Natural killer cell (primary cell): ENCODE measurements at regions not wholly inside any gene's neighbourhood (a gene's known extent, or its start where the extent isn't known, plus 50 kb on each side); places are given as distances from the start of the nearest gene placed in this dataset.

Source experiments
- ATAC-seq, 3 donors: fragments of 150-1000 bp in 2 of 3; fragments of 200-7000 bp in 1 of 3; cut with Tn5 transposase; 1 replicate in 1 of 3; 2 replicates in 2 of 3; pipeline ENCODE4 v1.10.0; 2021; ENCODE audit warnings: mild to moderate bottlenecking in 2 of 3, moderate library complexity in 2 of 3
- DNase-seq, 2 donors: peaks; one replicate each; pipeline versions ENCODE4 v3.0.0 to v3.0.0-alpha.2; 2013 to 2021; ENCODE audit warnings: mixed read lengths in 1 of 2
- H3K27ac ChIP-seq: one replicate; pipeline ENCODE4 v1.5.1; 2013; ENCODE audit warnings: mild to moderate bottlenecking, low read length
- H3K27me3 ChIP-seq: one replicate; pipeline ENCODE4 v1.6.1; 2013; ENCODE audit warnings: low read length; ENCODE audit not compliant: control insufficient read depth, insufficient read depth
- H3K36me3 ChIP-seq: one replicate; pipeline ENCODE4 v1.6.1; 2013; ENCODE audit warnings: low read length; ENCODE audit not compliant: control insufficient read depth, insufficient read depth
- H3K4me1 ChIP-seq: one replicate; pipeline ENCODE4 v1.6.1; 2013; ENCODE audit warnings: low read length; ENCODE audit not compliant: control insufficient read depth, insufficient read depth
- H3K4me3 ChIP-seq: one replicate; pipeline ENCODE4 v1.5.1; 2013; ENCODE audit warnings: low read length
- H3K9me3 ChIP-seq: one replicate; pipeline ENCODE4 v1.6.1; 2013; ENCODE audit warnings: low read length; ENCODE audit not compliant: control insufficient read depth, insufficient read depth
- H3K27ac Mint-ChIP-seq, 2 donors: one replicate each; pipeline ENCODE4 v1.8.0; 2022; ENCODE audit warnings: mild to moderate bottlenecking in 2 of 2, mixed read lengths in 2 of 2, moderate library complexity in 1 of 2
- H3K27me3 Mint-ChIP-seq, 2 donors: one replicate each; pipeline ENCODE4 v1.8.0; 2022; ENCODE audit warnings: low read depth in 2 of 2, mixed read lengths in 2 of 2
- H3K36me3 Mint-ChIP-seq: one replicate; pipeline ENCODE4 v1.8.0; 2022; ENCODE audit warnings: mixed read lengths
- H3K4me1 Mint-ChIP-seq, 2 donors: one replicate each; pipeline ENCODE4 v1.8.0; 2022; ENCODE audit warnings: mixed read lengths in 2 of 2
- H3K4me3 Mint-ChIP-seq: one replicate; pipeline ENCODE4 v1.8.0; 2022; ENCODE audit warnings: mild to moderate bottlenecking, moderate library complexity, mixed read lengths
- H3K9me3 Mint-ChIP-seq, 2 donors: one replicate each; pipeline ENCODE4 v1.8.0; 2022; ENCODE audit warnings: mixed read lengths in 2 of 2
- CTCF ChIP-seq: fragments of 200-600 bp; IDR thresholded peaks from one replicate; pipeline ENCODE4 v1.8.0; 2022; ENCODE audit warnings: antibody characterized with exemption
- WGBS: methylation state at CpG from one replicate; pipeline ENCODE4 v1.1.7; 2013; ENCODE audit warnings: missing lambda C conversion rate; ENCODE audit not compliant: insufficient coverage; 5-methylcytosine and 5-hydroxymethylcytosine counted together
- intact Hi-C: fragments of 100-400 bp; cut with micrococcal nuclease; formaldehyde crosslinking; loops from one replicate; pipeline ENCODE4 v1.14.2; 2022

GRCh38 chr13:80665792-80666333, 324.9 kb upstream of the SPRY2 start:
- H3K4me3 Mint-ChIP-seq: peak overlapping the region; percentile 11
- ATAC-seq (no peak), DNase-seq (no peak)

GRCh38 chr13:80664950-80665349, 324.0 kb upstream of the SPRY2 start:
- peak overlapping the region; percentile 11 for H3K4me3 Mint-ChIP-seq
- no peak overlapping the region for H3K4me3 ChIP-seq
- H3K4me1 ChIP-seq: no peaks in the 10 kb centered on the region
- ATAC-seq (no peak), DNase-seq (no peak)
- H3K27me3 Mint-ChIP-seq: peaks cover 0 to 4% of the 10 kb centered on the region in 2 donors
- no peak overlapping the region for H3K27ac ChIP-seq
- intact Hi-C loops: no loop called here
- H3K36me3 Mint-ChIP-seq: peaks cover 11% of the 10 kb centered on the region
- no peaks in the 10 kb centered on the region for H3K9me3 ChIP-seq
- H3K36me3 ChIP-seq: no peaks in the 10 kb centered on the region
- no peak for TF ChIP-seq CTCF
- H3K4me1 Mint-ChIP-seq: peaks cover 13 to 21% of the 10 kb centered on the region in 2 donors
- H3K27me3 ChIP-seq: no peaks in the 10 kb centered on the region
- no peak overlapping the region for H3K27ac Mint-ChIP-seq
- peaks cover 0 to 4% of the 10 kb centered on the region in 2 donors for H3K9me3 Mint-ChIP-seq

More at GRCh38 chr13:80665792-80666333, 324.9 kb upstream of the SPRY2 start:
- intact Hi-C loops: no loop called here
- Mint-ChIP-seq H3K27me3 (peaks cover 0 to 4% of the 10 kb centered on the region in 2 donors), H3K27ac (no peak overlapping the region), H3K36me3 (peaks cover 11% of the 10 kb centered on the region), H3K9me3 (peaks cover 0 to 4% of the 10 kb centered on the region in 2 donors), H3K4me1 (peaks cover 13 to 21% of the 10 kb centered on the region in 2 donors)
- H3K9me3 ChIP-seq: no peaks in the 10 kb centered on the region
- H3K27me3 ChIP-seq: no peaks in the 10 kb centered on the region
- H3K4me3 ChIP-seq: no peak overlapping the region
- no peaks in the 10 kb centered on the region for H3K4me1 ChIP-seq
- no peak overlapping the region for H3K27ac ChIP-seq
- no peak for TF ChIP-seq CTCF
- H3K36me3 ChIP-seq: no peaks in the 10 kb centered on the region
- WGBS: 92% methylated on average over 2 of the region's 3 CpGs

- whole genome bisulfite sequencing: no CpG with 5 or more reads among the region's 1 CpG
- H3K27ac Mint-ChIP-seq: no peak overlapping the region
- H3K9me3 ChIP-seq: no peaks in the 10 kb centered on the region
- H3K36me3 Mint-ChIP-seq: peaks cover 11% of the 10 kb centered on the region
- no peaks in the 10 kb centered on the region for H3K27me3 ChIP-seq
- intact Hi-C loops: no loop called here
- no peak for TF ChIP-seq CTCF
- peaks cover 0 to 4% of the 10 kb centered on the region in 2 donors for H3K9me3 Mint-ChIP-seq
- H3K4me3 Mint-ChIP-seq: no peak overlapping the region
- no peak for DNase-seq
- H3K4me1 ChIP-seq: no peaks in the 10 kb centered on the region
- H3K36me3 ChIP-seq: no peaks in the 10 kb centered on the region
- ATAC-seq: no peak
- no peak overlapping the region for H3K4me3 ChIP-seq
- peaks cover 13 to 21% of the 10 kb centered on the region in 2 donors for H3K4me1 Mint-ChIP-seq
- no peak overlapping the region for H3K27ac ChIP-seq
- peaks cover 0 to 4% of the 10 kb centered on the region in 2 donors for H3K27me3 Mint-ChIP-seq
Measured at GRCh38 chr13:80663788-80664187, 322.9 kb upstream of the SPRY2 start.

GRCh38 chr13:80658705-80659104, 317.8 kb upstream of the SPRY2 start:
- Histone ChIP-seq H3K4me3 (no peak overlapping the region), H3K9me3 (no peaks in the 10 kb centered on the region), H3K27ac (no peak overlapping the region), H3K4me1 (no peaks in the 10 kb centered on the region), H3K36me3 (no peaks in the 10 kb centered on the region), H3K27me3 (no peaks in the 10 kb centered on the region)
- H3K4me1 Mint-ChIP-seq: no peaks in the 10 kb centered on the region
- H3K27me3 Mint-ChIP-seq: peaks cover 0 to 2% of the 10 kb centered on the region in 2 donors
- TF ChIP-seq CTCF: no peak
- H3K36me3 Mint-ChIP-seq: peaks cover 6% of the 10 kb centered on the region
- 88% methylated on average over 16 of the region's 16 CpGs for WGBS
- DNase-seq (no peak), ATAC-seq (no peak)
- H3K27ac Mint-ChIP-seq: no peak overlapping the region
- intact Hi-C loops: no loop called here
- H3K9me3 Mint-ChIP-seq: no peaks in the 10 kb centered on the region
- no peak overlapping the region for H3K4me3 Mint-ChIP-seq
